Liver (tissue), 8 donors: ENCODE measurements at regions not wholly inside any gene's neighbourhood (a gene's known extent, or its start where the extent isn't known, plus 50 kb on each side); places are given as distances from the start of the nearest gene placed in this dataset.

Source experiments
- DNase-seq: peaks from one replicate; pipeline ENCODE4 v3.0.0-alpha.2; 2017; ENCODE audit warnings: low spot score
- H3K27ac ChIP-seq, 2 donors: one replicate each; pipeline ENCODE4 v1.7.0; 2013; ENCODE audit warnings: inconsistent platforms in 2 of 2, low read length in 2 of 2, control low read depth in 1 of 2, low read depth in 1 of 2, mild to moderate bottlenecking in 1 of 2
- H3K27me3 ChIP-seq, 4 donors: one replicate each; pipeline versions ENCODE4 v1.6.1 to v1.7.0; 2013; ENCODE audit warnings: low read length in 3 of 4, inconsistent platforms in 1 of 4, mild to moderate bottlenecking in 1 of 4, moderate library complexity in 1 of 4; ENCODE audit not compliant: control insufficient read depth in 4 of 4, insufficient read depth in 4 of 4
- H3K36me3 ChIP-seq, 4 donors: one replicate each; pipeline versions ENCODE4 v1.6.1 to v1.7.0; 2013; ENCODE audit warnings: low read length in 3 of 4, mild to moderate bottlenecking in 3 of 4, low read depth in 1 of 4, moderate library complexity in 1 of 4; ENCODE audit not compliant: control insufficient read depth in 4 of 4, insufficient read depth in 3 of 4
- H3K4me1 ChIP-seq, 4 donors: one replicate each; pipeline versions ENCODE4 v1.6.1 to v1.7.0; 2013; ENCODE audit warnings: low read length in 3 of 4, mild to moderate bottlenecking in 3 of 4, moderate library complexity in 1 of 4; ENCODE audit not compliant: control insufficient read depth in 4 of 4, insufficient read depth in 4 of 4
- H3K4me3 ChIP-seq, 3 donors: one replicate each; pipeline versions ENCODE4 v1.6.1 to v1.7.0; 2013; ENCODE audit warnings: low read length in 3 of 3, control low read depth in 1 of 3, low read depth in 1 of 3, mild to moderate bottlenecking in 1 of 3
- H3K9ac ChIP-seq, 2 donors: one replicate each; pipeline ENCODE4 v1.7.0; 2013; ENCODE audit warnings: low read length in 2 of 2, mild to moderate bottlenecking in 2 of 2, moderate library complexity in 2 of 2, control low read depth in 1 of 2, low read depth in 1 of 2
- H3K9me3 ChIP-seq, 4 donors: one replicate each; pipeline versions ENCODE4 v1.6.1 to v1.7.0; 2013; ENCODE audit warnings: low read length in 3 of 4; ENCODE audit not compliant: control insufficient read depth in 4 of 4
- ATF3 ChIP-seq: IDR thresholded peaks from 2 replicates; pipeline ENCODE4 v1.6.1; 2016; ENCODE audit warnings: antibody characterized with exemption
- CTCF ChIP-seq: fragments of 150-350 bp; IDR thresholded peaks from 2 replicates; pipeline ENCODE4 v1.5.1; 2017; ENCODE audit warnings: improper control_type of control experiment, low read depth, low read length; ENCODE audit not compliant: missing input control
- EGR1 ChIP-seq, 2 donors: IDR thresholded peaks; 2 replicates each; pipeline ENCODE4 v1.6.1; 2016 to 2018; ENCODE audit warnings: antibody characterized with exemption in 2 of 2, low read depth in 2 of 2
- FOXA1 ChIP-seq: IDR thresholded peaks from 2 replicates; pipeline ENCODE4 v1.6.1; 2016; ENCODE audit warnings: antibody characterized with exemption
- GABPA ChIP-seq, 2 donors: IDR thresholded peaks in 1 of 2; conservative IDR thresholded peaks in 1 of 2; 2 replicates each; pipeline ENCODE4 v1.6.1; 2016; ENCODE audit warnings: antibody characterized with exemption in 2 of 2, mild to moderate bottlenecking in 1 of 2, moderate library complexity in 1 of 2
- HNF4A ChIP-seq, 2 donors: conservative IDR thresholded peaks; 2 replicates each; pipeline ENCODE4 v1.6.1; 2016; ENCODE audit warnings: antibody characterized with exemption in 2 of 2, mild to moderate bottlenecking in 2 of 2
- JUND ChIP-seq, 2 donors: IDR thresholded peaks; 2 replicates each; pipeline ENCODE4 v1.6.1; 2016; ENCODE audit warnings: antibody characterized with exemption in 2 of 2
- MAX ChIP-seq: IDR thresholded peaks from 2 replicates; pipeline ENCODE4 v1.6.1; 2016; ENCODE audit warnings: antibody characterized with exemption
- NR2F2 ChIP-seq: IDR thresholded peaks from 2 replicates; pipeline ENCODE4 v1.6.1; 2016; ENCODE audit warnings: antibody characterized with exemption
- RAD21 ChIP-seq, 2 donors: IDR thresholded peaks; 2 replicates each; pipeline ENCODE4 v1.6.1; 2016; ENCODE audit warnings: antibody characterized with exemption in 2 of 2, mild to moderate bottlenecking in 2 of 2
- SP1 ChIP-seq: IDR thresholded peaks from 2 replicates; pipeline ENCODE4 v1.6.1; 2018; ENCODE audit warnings: antibody characterized with exemption, mild to moderate bottlenecking
- TAF1 ChIP-seq: conservative IDR thresholded peaks from 2 replicates; pipeline ENCODE4 v1.6.1; 2016; ENCODE audit warnings: antibody characterized with exemption, mild to moderate bottlenecking
- ZBTB33 ChIP-seq: IDR thresholded peaks from 2 replicates; pipeline ENCODE4 v1.6.1; 2016; ENCODE audit warnings: antibody characterized with exemption
- WGBS: extraction: QIAGEN DNeasy Blood & Tissue Kit; methylation state at CpG from one replicate; pipeline ENCODE4 v1.1.7; 2013; 5-methylcytosine and 5-hydroxymethylcytosine counted together
- donor health status: healthy.
- donor health status: healthy.
- donor health status: healthy.
- donor health status: healthy.
- donor health status: healthy.

- Histone ChIP-seq H3K27me3 (peaks cover 0 to 2% (median 0%) of the 10 kb centered on the region in 4 donors), H3K36me3 (no peaks in the 10 kb centered on the region), H3K9ac (no peak overlapping the region), H3K4me3 (no peak overlapping the region), H3K27ac (no peak overlapping the region), H3K4me1 (no peaks in the 10 kb centered on the region), H3K9me3 (no peaks in the 10 kb centered on the region)
- TF ChIP-seq JUND (IDR thresholded peaks at IDR 0.05) (no peak), TAF1 (no peak), MAX (no peak), FOXA1 (no peak), NR2F2 (no peak), EGR1 (IDR thresholded peaks at IDR 0.05; ENCODE audit: low read depth in 2 of 2) (no peak), CTCF (no peak), GABPA (IDR thresholded peaks at IDR 0.05 in 1 of 2, conservative IDR thresholded peaks at IDR 0.05 in 1 of 2) (no peak), RAD21 (IDR thresholded peaks at IDR 0.05) (no peak), SP1 (no peak)
- no peak for DNase-seq
Measured at GRCh38 chr3:6281662-6282061, 579.3 kb upstream of the GRM7 start.

GRCh38 chr3:6282918-6283317, 578.0 kb upstream of the GRM7 start:
- no peak overlapping the region for H3K27ac ChIP-seq
- no peak for DNase-seq
- H3K9ac ChIP-seq: no peak overlapping the region
- 60% methylated on average over 4 of the region's 4 CpGs for WGBS
- no peaks in the 10 kb centered on the region for H3K4me1 ChIP-seq
- H3K36me3 ChIP-seq: no peaks in the 10 kb centered on the region
- TF ChIP-seq GABPA (IDR thresholded peaks at IDR 0.05 in 1 of 2, conservative IDR thresholded peaks at IDR 0.05 in 1 of 2) (no peak), RAD21 (IDR thresholded peaks at IDR 0.05) (no peak), HNF4A (conservative IDR thresholded peaks at IDR 0.05) (no peak), ATF3 (no peak), ZBTB33 (no peak), NR2F2 (no peak), SP1 (no peak), MAX (no peak), EGR1 (IDR thresholded peaks at IDR 0.05; ENCODE audit: low read depth in 2 of 2) (no peak), TAF1 (no peak), JUND (IDR thresholded peaks at IDR 0.05) (no peak)
- no peaks in the 10 kb centered on the region for H3K27me3 ChIP-seq
- H3K9me3 ChIP-seq: no peaks in the 10 kb centered on the region
- H3K4me3 ChIP-seq: no peak overlapping the region
